NCI-H748 treated with DMSO at 0.1 percent for 48 hours (cell line): ENCODE measurements at regions not wholly inside any gene's neighbourhood (a gene's known extent, or its start where the extent isn't known, plus 50 kb on each side); places are given as distances from the start of the nearest gene placed in this dataset.
"Not testable (repeated sequence)": the region's sequence is repeated elsewhere in the genome, so short reads cannot be mapped to it uniquely, and the experiment has no call there.

Source experiments
- DNase-seq: peaks from one replicate; lab custom pipeline; 2025; lab: John Stamatoyannopoulos, UW

GRCh38 chr2:175829741-175830140 is 172.3 kb downstream of the LNPK start:
- no peak for DNase-seq

GRCh38 chr2:175827856-175828255 is 174.2 kb downstream of the LNPK start:
- no peak for DNase-seq

DNA sequence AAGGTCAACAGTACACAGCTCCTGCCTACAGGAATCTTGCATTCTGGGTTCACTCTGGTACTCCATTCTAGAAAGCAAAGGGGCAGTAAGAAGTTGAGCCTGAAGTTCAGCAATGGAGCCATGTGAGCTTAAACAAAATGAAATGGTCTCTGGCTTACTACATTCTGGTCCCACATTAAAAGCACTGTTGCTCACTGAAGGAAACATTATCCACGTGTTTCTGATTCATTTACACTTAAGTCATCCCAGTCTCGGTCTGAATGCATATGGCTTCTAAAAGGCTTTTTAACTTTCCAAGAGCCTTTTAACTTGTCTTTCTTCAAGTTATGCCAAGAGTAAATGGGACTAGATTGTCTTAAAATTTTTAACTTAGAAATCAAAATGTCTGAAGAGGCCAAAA is 177.8 kb downstream of the LNPK start:
- no peak for DNase-seq

GRCh38 chr2:175823707-175824073 is 178.4 kb downstream of the LNPK start:
- DNase-seq = no peak

- no peak for DNase-seq
Observed at GRCh38 chr2:175823002-175823706, 178.9 kb downstream of the LNPK start.

- DNase-seq = no peak
Observed at GRCh38 chr2:175817221-175817620, 184.8 kb downstream of the LNPK start.

DNA sequence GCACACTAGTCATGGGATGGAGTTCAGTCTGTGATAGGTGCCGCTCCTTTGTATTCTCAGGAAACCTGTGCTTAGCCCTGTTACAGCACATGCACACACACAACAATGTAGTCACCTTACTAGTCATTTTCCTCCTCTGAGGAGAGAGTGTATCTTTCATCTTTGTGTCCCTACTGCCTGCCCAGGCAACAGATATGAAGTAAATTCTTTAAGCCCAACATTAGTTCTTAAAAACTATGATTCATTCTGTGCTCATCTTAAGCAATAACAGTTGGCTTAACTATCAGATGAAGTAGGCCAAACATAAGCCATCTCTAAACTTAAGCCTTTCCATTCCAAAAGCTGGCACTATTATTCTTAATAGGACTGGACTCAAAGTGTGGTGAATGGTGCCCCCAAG is 186.5 kb downstream of the LNPK start:
- no peak for DNase-seq

DNA sequence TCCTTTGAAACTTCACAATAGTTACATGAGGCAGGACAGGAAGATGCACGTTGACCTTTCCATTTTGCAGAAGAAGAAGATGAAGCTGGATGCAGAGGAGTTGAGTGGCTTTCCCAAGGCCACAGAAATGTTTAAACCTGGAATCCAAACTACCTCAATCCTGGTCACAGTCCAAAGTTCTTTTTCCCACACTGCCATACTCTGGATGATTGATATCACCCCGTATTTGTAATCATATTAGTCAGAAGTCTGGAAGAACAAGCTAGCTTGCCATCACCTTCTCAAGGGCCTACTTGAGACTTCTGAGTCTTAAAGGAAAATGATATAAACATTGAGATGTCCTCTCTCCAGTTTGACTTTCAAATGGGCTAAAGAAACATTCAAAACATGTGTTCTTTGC is 190.1 kb downstream of the LNPK start:
- no peak for DNase-seq

- no peak for DNase-seq
Observed at GRCh38 chr2:175808858-175809257, 193.2 kb downstream of the LNPK start.

GRCh38 chr2:175808078-175808477 is 194.0 kb downstream of the LNPK start:
- DNase-seq = no peak

- no peak for DNase-seq
Observed at GRCh38 chr2:175807031-175807873, 194.8 kb downstream of the LNPK start.

- DNase-seq = no peak
Observed at GRCh38 chr2:175806570-175806969, 195.5 kb downstream of the LNPK start.

DNA sequence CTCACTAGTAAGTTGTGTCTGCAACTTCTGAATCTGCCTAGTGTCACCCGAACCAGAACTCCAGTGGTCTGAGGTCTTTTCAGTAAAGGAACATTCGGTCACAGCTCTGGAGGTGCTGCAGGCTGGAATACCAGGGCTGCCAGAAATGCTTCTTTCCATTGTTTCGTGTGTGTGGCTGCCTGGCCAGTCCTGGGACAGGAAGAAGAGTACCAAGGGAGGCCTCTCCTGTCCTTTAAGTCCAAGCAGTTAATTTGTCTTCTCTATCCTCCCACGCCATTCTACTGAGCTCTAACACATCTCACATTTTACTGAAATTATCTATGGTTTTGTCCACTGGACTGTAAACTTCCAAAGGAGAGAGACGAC is 196.0 kb downstream of the LNPK start:
- no peak for DNase-seq

GRCh38 chr2:175805442-175806124 is 196.5 kb downstream of the LNPK start:
- DNase-seq = no peak

DNA sequence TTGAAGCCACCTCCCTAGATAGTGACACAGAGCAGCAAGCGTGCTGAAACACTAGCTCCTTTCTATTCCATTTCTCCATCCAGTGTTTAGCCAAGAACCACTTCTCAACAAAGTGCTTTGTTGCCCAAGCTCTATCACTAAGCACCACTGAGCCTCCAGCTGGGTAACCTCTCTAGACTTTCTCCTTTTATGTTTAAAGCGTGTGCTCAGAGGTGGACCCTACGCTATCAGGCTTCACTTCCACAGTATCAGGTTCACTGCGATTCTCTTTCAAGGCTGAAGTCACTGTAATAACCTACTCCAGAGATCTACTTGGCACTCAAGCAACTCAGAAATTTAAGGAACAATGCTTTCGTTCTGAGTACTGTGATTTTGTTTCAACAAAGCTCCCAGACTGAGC is 197.9 kb downstream of the LNPK start:
- DNase-seq = no peak

- not testable (repeated sequence) for DNase-seq
Observed at GRCh38 chr2:175796422-175796821, 205.6 kb downstream of the LNPK start.

- DNase-seq = no peak
Observed at GRCh38 chr2:175793648-175794047, 208.4 kb downstream of the LNPK start.

- DNase-seq = no peak
Observed at GRCh38 chr2:175792881-175793280, 209.2 kb downstream of the LNPK start.

DNA sequence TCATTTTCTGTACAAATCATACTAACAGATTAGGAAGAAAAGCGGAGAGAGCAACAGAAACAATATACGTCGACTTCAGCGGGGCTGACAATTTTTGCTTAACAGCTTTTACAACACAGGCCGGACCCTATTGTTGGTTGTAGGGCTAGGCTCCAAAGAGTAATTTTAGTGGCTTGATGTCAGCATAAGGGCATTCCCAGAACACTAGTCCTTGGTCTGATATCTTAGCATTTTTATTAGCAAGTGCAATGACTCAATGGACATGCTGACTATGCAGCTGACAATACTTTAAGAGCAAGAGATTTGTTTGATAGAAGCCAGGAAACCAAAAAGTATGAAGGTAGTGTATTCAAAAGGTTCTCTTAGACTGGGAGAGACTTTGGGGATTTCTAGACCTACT is 209.9 kb downstream of the LNPK start:
- DNase-seq = no peak

DNA sequence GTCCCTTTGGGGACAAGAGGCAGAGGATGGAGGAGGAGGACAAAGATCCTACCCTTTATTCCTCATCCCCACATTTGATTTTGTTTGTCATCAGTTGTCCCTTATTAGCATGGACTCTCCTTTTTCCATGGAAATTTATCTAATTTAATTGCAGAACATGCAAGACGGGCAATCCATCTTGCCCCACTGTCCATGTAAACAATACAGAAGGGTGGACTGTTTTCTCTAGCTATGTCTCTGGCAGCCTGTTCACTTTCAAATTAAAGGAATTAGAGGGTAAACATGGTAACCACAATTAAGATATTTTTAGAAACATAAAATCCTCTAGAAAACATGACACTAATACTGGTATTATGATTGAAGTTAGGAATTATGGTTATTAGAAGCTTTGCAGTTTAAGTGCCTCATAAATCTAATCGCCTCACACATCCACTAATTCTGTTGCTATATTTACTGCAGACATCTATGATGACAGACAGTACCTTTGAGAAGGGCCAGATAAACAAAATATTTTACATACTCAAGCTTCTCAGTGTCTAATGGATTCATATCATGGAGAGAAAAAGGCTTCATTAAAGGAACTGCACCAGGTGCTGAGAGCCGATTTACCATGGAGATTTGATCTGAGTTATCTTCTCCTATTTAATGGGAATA is 215.5 kb downstream of the LNPK start:
- DNase-seq = no peak

- not testable (repeated sequence) for DNase-seq
Observed at GRCh38 chr2:175777337-175777736, 224.7 kb downstream of the LNPK start.

DNA sequence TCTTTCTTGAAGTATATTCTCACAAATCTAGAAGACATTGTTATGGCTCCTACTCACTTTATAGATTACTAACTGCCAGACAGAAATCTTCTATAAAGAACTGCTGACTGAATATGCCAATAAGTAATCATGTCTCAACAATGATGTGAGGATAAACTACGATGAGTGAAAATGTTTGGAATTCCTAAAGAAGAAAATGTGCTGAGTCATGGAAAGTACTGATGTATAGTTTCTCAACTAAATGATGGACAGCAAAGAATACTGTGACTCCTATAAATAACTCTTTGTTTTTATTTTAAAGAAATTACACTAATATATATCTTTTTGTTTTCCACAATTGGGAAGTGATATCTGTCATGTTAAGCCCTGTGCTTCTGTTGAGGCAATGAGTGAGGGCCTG is 232.9 kb downstream of the LNPK start:
- DNase-seq = no peak

GRCh38 chr2:175766880-175767279 is 235.2 kb downstream of the LNPK start:
- no peak for DNase-seq
